Retinal pigment epithelial cell (primary cell): ENCODE measurements at regions not wholly inside any gene's neighbourhood (a gene's known extent, or its start where the extent isn't known, plus 50 kb on each side); places are given as distances from the start of the nearest gene placed in this dataset.

Experiments used
- DNase-seq: peaks from one replicate; pipeline ENCODE4 v3.0.0-alpha.2; 2010; ENCODE audit warnings: low read depth
- H3K4me3 ChIP-seq: 2 replicates; pipeline ENCODE4 v1.5.1; 2011; ENCODE audit warnings: mild to moderate bottlenecking, low read length, control low read depth, moderate library complexity
- CTCF ChIP-seq: conservative IDR thresholded peaks from 2 replicates; pipeline ENCODE4 v1.5.1; 2011; ENCODE audit warnings: low read depth, low read length, control low read depth, inconsistent platforms

- DNase-seq, result no peak
- H3K4me3 ChIP-seq, result no peak overlapping the region
- no peak for TF ChIP-seq CTCF
Measured at GRCh38 chr2:181380581-181380980, 76.6 kb upstream of the ITGA4 start.

GRCh38 chr2:181384923-181385322 lies 72.3 kb upstream of the ITGA4 start:
- DNase-seq, result no peak
- no peak for TF ChIP-seq CTCF
- H3K4me3 ChIP-seq, result no peak overlapping the region

- no peak overlapping the region for H3K4me3 ChIP-seq
- no peak for DNase-seq
- no peak for TF ChIP-seq CTCF
Measured at GRCh38 chr2:181389524-181389923, 67.7 kb upstream of the ITGA4 start.

GRCh38 chr2:181393472-181393871 lies 63.7 kb upstream of the ITGA4 start:
- no peak overlapping the region for H3K4me3 ChIP-seq
- DNase-seq, result peak; percentile 22
- TF ChIP-seq CTCF, result no peak

GRCh38 chr2:181394741-181395437 lies 62.3 kb upstream of the ITGA4 start:
- no peak for DNase-seq
- TF ChIP-seq CTCF, result no peak
- H3K4me3 ChIP-seq, result no peak overlapping the region

- no peak for TF ChIP-seq CTCF
- H3K4me3 ChIP-seq, result no peak overlapping the region
- no peak for DNase-seq
Measured at GRCh38 chr2:181395851-181396250, 61.3 kb upstream of the ITGA4 start.
